T-helper 9 cell (primary cell): ENCODE measurements at regions not wholly inside any gene's neighbourhood (a gene's known extent, or its start where the extent isn't known, plus 50 kb on each side); places are given as distances from the start of the nearest gene placed in this dataset.
"Not testable (repeated sequence)": the region's sequence is repeated elsewhere in the genome, so short reads cannot be mapped to it uniquely, and the experiment has no call there.

ENCODE experiments used
- DNase-seq: peaks from one replicate; pipeline ENCODE4 v3.0.0-alpha.2; 2020

DNA sequence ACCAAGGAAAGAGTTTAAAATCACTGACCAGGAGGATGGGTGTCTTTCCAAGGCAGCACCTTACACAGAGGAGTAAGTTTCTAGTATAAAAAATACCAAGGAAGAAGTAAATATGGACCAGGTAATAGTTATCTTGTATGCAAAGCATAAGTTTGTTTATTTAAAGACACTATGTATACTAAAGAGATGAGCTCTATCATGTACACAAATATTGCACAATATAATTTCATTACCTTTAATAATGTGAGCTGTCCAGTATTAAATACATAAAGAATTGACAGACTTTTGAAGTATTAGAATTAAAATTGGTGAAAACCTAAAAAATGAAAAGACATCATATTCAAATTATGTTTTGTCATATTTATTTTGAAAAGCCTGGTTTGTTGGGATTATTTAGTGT is 322.0 kb upstream of the MIR17HG start:
- DNase-seq, result no peak

DNA sequence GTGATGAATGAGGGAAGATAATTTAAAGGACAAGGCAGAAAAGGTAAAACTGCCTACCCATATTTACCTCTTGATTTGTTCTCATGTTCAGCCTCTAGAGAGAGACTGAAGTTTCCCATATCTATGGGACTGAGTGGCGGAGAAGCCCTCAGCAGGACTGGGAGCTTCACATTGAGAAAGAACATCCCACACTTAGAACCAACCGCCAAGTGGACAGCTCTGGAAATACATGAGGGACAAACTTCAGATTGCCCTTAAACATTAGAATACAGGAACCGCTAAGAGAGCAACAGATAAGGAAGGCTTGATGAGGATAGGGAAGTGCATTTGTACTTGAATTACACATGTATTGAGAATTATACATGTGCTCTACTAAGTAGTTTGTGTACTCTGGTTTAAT is 316.0 kb upstream of the MIR17HG start:
- DNase-seq, result no peak

DNA sequence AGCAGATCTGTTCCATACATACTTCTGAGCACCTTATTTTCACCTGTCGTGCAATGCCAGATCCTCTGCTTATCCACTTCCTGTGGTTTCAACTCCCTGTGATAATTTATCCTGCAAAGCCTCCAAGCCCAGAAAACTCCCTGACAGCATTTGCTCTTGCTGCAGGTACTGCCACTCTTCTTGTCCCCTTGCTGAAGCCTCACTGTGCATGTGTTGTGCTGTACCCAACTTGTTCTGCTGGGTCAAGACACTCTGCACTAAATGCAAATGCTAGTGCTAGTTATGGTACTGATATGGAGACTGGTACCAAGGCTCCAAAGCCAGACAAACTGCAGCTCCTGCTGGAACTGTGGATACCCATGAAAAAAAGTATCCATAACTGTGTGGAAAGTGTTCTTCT is 315.4 kb upstream of the MIR17HG start:
- no peak for DNase-seq

DNA sequence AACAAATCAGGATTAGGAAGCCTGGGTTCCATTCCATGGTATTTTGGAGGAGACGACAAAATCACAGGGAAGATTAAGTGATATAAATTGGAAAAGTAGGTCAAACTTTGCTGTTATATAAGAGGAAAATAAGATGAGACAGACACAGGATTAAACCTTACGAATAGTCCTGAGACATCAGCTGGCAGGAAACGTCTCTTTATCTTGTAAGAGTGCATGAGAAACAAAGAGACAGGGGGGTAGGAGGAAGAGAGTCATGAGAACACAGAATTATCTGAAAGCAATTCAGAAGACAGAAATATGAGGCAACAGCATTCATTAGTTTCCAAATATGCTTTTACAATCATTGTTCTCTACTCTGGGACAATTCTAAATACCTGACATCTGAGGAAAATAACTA is 310.6 kb upstream of the MIR17HG start:
- DNase-seq, result no peak

DNA sequence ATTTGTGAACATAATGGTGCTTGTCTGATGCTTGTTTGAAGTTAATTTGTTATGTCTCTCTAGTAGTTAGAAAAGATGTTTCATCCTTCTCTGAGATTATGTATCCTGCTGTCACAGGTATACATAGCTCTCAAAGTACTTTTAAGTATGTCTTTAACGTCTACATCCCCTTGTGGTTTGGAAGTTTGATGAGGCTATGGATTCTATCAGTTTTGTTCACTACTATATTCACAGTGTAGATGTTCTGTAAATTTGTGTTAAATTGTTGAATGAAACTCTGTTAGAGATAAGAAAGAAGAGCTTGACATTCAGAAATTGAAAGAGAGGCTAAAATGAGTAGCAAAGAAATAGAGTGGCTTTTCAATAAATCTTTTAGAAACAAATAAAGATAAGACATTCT is 304.6 kb upstream of the MIR17HG start:
- no peak for DNase-seq

DNA sequence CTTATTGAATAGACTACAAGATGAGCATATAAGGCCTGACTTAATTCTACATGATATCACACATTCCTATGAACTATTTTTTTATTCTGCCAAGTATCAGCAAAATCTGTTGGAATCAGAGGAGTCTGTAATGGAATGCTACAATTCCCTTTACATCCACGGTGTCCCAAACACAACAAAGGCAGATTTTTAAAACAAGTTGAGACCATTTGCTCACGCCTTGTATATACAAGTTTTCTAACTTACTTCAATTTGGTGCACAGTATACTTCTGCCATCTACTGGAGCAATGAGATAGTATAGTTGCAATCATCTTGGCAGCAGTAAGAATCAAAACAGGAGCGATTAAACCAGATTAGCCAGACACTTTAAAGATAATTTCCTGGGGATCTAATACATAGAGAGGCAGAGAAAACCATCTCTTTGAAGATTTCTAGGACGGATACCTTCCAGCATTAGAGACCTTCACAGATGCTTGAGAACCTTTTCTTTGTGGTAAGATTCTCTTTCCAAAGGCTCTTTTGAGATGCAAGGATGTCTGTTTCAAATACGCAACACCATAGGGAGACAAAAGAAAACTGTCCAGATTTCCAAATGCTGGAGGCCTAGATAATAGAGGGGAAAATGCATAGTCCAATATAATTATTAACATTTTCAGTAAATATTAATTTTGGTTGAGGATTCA is 302.0 kb upstream of the MIR17HG start:
- DNase-seq, result no peak

DNA sequence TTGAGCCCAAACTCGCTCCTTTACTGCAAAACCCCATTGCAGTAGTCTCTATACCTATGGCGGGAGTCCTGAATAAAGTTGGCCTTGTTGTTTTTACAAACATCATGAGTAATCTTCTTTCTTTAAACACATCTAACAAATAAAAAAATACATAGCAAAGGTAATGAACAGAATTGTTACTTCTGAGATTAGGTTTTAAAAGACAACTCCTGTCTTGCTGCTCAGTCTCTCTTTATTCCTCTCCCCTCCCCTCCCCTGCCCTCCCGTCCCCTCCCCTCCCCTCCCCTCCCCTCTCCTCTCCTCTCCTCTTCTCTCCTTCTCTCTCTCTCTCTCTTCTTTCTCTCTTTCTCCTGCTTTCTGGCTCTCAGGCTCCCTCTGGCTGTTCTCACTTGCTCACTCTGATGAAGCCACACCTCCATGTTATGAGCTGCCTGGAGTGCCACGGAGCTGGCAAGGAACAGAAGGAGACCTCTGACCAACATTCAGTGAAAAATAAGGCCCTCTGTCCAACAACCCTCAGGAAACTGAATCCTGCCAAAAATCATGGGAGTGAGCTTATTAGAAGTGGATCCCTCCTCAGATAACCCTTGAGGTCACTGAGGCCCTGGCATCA is 300.7 kb upstream of the MIR17HG start:
- no peak for DNase-seq

DNA sequence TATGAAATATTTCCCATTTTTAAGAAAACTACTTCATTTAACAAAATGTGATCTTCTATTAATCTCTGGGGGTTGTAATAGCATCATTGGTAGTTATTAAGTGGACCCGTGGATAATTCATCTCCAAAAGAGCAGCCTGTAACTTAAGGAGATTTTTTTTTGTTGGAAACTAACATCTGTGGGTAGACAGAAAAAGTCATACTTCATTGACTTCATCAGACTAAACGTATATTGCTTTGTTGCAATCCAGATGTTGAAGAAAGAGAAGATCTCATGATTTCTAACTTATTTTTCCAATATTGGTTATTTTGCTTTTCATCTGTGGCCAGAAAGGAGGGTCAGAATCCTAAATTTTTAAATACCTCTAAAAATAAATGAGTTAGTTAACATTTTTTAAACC is 296.5 kb upstream of the MIR17HG start:
- DNase-seq, result no peak

DNA sequence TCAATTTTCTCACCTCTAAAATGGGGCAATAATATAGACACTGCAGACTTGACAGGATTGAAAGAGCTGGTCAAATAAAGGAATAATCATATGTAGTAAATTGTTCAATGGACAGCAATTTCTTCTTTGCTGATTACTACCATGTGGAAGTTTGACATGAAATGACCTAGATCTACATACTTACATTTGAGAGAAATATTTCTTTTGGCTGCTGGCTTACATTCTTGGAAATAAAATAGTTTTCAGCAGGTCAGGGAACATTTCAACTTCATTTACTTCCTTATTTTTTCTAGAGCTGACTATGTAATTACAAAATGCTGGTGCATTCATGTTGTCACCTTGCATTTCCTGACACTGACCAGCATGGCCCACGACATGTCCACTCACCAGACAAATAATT is 294.6 kb upstream of the MIR17HG start:
- DNase-seq, result no peak

DNA sequence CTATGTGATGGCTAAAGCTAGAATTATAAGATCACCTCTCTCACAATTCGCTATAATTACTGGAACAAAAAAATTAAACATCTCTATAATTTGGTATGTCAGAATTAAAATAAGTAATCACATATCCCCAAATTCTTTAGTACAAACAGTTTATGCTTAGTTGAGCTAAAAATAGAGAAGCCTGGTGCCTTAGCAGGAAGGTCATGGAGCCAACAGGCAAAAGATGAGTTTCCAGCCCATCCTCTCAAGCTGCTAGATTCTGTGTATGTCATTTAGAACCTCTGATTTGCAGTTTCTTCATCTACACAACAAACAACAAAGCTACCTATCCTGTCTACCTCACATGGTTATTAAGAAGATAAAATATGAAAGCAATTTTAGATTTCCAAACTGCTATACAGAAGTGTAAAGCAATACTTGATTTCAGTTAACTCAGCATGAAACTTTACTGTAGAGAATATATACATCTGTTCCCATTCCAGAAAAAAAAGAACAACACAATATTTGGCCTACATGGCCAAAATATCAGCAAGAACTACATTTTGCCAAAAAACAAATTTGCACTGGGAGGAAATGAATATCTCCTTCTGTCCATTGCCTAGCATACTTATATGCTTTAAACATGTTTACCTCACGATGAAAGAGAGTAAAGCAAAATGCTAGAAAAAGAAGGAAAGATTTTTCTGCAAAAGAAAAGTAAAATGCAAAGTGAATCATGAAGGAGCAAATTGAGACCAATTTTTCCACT is 294.0 kb upstream of the MIR17HG start:
- no peak for DNase-seq

DNA sequence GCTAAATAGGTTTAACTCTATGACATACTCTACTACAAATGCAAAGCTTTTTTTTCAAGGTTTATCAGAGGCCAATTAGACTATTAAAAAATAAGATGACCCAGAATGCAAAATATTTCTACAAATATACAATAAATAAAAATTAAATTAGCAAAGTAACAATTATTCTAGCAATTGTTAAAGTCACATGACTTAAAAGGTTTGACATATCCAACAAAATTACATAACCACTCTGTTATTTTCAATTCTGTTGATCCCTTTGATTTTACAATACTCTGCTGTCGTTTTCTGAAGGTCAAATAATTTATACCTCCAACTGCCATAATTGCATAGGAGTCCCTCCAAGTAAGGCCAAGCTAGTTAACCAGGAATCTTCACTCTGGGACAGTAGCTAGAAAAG is 292.6 kb upstream of the MIR17HG start:
- DNase-seq, result no peak

DNA sequence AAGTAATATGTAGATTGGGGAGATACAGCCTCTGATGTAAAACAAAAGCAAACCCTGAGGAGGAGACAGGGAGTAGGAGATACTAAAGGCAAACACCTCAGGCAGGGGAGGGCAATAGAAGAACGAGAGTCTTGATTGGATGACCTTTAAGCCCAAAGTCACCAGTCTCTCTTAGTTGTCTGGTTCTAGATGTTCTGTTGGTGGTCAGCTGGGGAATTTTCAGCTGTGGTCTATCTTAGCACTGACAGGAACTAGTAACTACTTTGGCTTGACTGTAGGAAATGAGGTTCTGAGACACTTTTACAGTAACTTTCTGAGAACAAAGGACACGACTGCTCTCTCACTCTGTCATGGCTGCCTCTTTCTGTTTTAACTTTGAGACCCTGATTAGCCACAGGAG is 290.7 kb upstream of the MIR17HG start:
- no peak for DNase-seq

DNA sequence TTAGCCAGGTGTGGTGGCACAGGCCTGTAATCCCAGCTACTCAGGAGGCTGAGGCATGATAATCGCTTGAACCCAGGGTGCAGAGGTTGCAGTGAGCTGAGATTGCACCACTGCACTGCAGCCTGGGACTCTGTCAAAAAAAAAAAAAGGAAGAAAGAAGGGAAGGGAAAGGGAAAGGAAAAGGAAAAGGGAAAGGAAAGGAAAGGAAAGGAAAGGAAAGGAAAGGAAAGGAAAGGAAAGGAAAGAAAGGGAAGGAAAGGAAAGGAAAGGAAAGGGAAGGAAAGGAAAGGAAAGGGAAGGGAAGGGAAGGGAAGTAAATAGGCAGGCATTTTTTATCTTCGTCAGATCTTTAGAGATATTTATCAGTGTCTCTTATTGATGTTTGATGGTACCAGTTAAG is 290.0 kb upstream of the MIR17HG start:
- not testable (repeated sequence) for DNase-seq

DNA sequence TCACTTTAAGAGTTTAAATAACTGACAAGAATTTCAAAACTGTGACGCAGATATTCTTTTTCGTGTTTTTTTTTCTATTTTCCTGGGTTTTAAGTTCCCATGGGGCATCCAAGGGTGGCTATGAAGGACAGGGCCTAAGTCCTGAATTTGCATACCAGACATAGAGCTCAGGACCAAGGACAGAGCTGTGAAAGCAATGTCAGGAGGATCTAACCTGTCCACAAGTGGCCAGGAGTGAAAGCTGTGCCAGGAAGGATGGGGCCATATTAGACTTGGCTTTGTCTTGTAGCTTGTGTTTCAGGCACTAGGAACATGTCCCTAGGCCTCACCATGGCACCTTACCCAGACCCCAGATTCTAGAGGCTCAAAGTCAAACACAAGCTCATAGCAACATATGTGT is 289.4 kb upstream of the MIR17HG start:
- DNase-seq, result no peak

DNA sequence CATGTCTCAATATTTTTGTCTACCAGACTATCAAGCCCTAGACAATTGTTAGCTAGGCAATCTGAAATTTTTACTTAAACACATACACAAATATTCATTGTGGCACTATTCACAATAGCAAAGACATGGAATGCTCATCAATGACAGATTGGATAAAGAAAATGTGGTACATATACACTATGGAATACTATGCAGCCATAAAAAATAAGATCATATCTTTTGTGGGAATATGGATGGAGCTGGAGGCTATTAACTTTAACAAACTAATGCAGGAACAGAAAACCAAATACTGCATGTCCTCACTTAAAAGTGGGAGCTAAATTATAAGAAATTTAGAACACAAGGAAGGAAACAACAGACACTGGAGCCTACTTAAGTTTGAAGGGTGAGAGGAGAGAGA is 288.6 kb upstream of the MIR17HG start:
- no peak for DNase-seq

DNA sequence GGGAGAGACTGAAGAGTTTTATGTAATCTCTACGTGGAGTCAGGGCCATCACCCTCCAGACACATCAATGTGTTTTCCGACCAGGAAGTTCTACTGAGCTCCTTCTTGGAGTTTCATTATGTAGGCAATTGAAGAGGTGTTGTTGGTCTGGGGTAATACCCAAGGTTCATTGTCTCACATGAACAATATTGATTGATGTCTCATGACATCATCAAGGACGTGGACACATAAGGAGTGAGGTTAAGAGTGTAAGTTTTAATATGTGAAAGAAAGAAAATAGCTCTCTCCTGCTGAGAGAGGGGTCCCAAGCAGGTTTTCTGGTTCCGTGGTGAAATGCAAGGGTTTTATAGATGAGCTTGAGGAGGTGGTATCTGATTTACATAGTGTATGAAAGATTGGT is 280.7 kb upstream of the MIR17HG start:
- DNase-seq, result no peak

DNA sequence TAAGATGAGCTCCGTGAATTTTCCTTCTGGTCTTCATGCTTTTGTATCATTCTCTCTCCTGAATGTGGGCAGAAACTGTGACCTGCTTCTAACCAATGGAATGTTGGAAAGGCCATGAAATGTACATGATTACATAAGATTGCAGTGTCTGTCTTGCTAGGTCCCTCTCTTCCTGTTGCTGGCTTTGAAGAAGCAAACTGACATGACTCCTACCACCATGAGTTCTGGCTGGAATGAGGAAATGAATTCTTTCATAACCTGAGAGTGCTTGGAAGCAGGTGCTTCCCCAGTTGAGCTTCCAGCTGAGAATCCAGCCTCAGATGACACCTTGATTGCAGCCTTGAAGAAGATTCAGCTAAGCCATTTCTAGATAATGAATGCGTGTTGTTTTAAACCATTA is 275.0 kb upstream of the MIR17HG start:
- DNase-seq, result no peak

DNA sequence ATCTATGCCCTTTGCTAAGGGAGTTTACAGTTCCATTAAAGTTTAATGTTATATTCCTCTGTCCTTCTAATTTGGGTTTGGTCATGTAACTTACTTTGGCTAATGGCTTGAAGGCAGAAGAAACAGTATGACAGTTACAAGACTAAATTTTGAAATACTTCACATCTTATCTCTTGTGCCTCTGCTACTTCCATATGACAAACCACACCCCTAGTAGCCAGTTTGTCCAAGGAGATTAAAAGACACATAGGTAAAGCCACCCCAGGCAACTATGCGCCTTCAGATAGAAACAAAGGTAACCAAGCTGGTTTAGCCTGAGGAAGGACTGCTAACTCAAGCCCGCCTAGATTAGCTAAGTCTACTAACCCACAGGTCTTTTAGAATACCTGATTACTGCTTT is 273.4 kb upstream of the MIR17HG start:
- no peak for DNase-seq

DNA sequence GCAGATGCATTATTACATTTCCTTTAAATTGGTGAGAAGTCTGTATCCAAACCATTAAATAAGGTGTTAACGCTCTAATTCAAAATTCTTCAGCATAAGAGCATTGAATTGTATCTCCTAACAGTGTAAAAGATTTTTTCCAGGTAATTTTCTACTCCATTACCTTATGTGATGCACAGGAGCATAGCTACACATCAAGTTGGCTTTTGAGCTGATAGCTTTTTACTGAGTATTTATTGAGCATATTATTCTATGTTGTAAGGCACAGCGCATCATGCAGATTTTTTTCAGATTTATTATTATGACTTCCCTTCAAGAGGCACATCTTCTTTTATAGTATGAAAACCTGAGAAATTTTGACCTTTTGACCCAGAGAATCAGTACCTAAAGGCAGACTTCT is 270.7 kb upstream of the MIR17HG start:
- DNase-seq, result no peak

DNA sequence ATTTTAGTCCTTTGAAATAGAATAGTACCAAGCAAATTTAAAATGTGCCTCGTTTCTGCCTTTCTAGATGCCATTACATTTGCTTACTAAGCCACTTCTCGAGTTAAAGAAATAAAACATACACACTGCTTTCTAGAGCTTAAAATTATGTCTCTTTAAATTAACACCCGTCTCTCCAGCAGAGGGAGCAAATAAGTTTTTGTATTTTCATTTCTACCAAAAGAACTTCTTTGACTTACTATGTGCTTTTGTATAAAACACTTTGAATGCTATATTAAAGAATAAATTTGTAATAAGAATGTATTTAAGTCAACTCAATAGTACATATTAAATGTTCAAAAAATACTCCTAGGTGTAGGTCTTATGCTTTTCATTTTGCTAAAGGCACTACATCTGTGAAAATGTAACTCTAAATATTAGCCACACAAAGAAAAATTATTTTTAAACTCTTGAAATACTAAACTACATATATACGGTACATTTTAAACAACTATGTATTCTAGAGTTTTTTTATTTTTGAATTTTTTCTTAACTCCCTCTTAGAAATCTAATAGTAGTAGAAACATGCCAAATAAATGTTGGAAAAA is 269.3 kb upstream of the MIR17HG start:
- DNase-seq, result no peak

DNA sequence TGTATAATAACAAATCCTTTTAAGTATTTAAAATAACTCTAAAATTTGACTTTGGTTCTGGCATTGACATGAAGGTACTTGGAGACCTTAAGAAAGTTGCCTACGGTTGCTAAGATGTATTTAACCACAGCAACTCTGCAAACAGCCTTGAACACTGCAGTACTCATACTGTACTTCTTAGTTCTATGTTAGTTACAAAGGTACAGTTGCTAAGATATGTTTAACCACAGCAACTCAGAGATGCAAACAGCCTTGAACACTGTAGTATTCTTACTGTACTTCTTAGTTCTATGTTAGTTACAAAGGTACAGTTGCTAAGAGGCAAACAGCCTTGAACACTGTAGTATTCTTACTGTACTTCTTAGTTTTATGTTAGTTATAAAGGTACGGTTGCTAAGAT is 268.3 kb upstream of the MIR17HG start:
- DNase-seq, result no peak

DNA sequence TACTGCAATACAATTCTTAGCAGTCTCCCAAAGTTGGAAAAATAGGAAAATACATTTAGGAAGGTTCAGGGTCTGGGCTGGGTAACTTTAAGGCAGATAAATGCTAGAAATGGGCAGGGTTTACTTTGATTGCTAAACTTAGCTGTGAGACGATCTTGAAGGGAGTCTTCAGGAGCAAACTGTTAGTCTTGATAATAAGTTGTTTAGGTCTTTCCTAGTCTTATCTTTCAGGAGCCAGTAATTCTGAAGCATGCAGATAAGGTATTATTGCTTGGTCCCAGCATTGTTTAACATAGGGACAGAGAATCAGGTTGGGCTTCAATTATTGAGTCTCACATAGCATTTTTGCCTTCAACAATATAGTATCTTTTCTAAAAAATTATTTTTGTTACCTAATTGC is 262.4 kb upstream of the MIR17HG start:
- DNase-seq, result no peak

DNA sequence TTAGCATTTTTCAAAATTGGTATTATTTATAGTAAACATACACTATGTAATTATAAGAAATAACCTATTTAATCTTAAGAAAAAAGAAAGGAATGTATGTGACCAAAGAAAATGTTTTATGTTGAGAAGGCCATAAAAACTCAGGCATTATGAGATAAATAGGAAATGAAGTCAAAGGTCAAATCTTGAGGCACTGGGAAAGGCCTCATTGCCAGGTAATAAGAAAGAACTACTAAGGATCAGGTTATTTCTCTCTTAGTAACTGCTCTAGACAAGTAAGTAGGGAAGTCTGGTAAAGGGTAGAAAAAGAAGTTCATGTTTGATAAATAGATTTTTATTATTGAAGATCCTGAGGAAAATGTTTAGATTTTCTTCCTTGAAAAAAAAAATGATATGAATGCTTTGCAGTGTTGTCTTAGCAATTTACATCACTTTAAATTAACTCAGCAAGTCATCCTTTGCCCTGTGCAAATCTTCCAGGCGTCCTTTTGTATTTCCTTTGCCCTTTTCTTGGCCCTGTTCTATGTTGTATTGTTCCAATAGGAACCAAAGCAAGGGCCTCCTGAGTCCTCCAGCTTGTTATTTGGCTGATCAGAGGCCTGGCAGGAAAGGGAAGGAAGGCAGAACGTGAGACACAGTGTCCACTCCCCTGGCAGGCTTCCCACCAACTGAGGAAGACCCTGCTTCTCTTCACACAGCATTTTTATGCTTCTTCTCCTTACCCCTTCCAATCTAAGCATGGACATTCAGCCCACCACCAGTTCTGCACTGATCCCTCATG is 260.4 kb upstream of the MIR17HG start:
- DNase-seq, result no peak
